Stimulated activated CD4-positive, alpha-beta T cell treated with anti-CD3 and anti-CD28 coated beads, TNF-alpha, amount 100 ng/mL, for 4 hours (primary cell): ENCODE measurements at regions not wholly inside any gene's neighbourhood (a gene's known extent, or its start where the extent isn't known, plus 50 kb on each side); places are given as distances from the start of the nearest gene placed in this dataset.
"Not testable (repeated sequence)": the region's sequence is repeated elsewhere in the genome, so short reads cannot be mapped to it uniquely, and the experiment has no call there.

Source experiments
- DNase-seq, 3 experiments: peaks; one replicate each; pipeline ENCODE4 v3.0.0-alpha.2; 2020; ENCODE audit warnings: low read depth in 3 of 3

- DNase-seq: no peak
Measured at GRCh38 chrX:47302396-47302795, 68.0 kb upstream of the ZNF157 start.

GRCh38 chrX:47306471-47307023, 63.8 kb upstream of the ZNF157 start:
- DNase-seq: not testable (repeated sequence)

DNA sequence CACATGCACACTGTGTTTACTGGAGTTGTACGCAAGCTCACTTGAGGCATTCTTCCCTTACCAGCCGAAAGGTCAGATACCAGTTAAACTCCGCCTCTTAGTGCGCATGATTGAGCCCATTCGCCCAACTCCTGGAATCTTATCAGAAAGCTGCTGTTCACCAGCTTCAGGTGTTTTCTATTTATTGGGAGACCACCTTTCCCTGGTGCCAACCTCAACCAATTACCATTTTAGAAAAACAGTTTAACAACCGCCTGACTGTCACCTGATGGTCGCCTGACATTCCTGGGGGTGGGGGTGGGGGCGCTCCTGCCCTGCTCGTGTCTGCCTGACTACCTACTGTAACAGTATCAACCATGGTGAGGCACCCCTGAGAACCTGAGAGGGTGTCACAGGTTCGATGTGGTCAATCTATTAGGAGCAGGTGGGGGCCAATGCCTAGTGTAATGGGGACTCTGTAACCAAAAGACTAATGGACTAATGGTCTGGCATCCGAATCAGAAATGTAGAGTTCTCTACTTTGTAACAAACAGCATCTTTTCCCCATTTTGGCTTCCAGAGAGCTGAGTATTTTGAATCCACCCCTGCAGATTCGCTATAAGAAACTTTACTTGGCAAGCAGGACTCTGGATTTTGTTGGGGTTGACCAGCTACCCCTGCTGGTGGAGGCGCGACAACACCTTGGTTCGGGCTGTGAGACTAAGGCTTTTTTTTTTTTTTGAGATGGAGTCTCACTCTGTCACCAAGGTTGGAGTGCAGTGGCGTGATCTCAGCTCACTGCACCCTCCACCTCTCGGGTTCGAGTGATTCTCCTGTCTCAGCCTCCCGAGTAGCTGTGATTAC, 58.2 kb upstream of the ZNF157 start:
- DNase-seq: peak in 2 of 3 experiments; percentile 2 to 10

GRCh38 chrX:47313056-47313455, 57.3 kb upstream of the ZNF157 start:
- DNase-seq: no peak

DNA sequence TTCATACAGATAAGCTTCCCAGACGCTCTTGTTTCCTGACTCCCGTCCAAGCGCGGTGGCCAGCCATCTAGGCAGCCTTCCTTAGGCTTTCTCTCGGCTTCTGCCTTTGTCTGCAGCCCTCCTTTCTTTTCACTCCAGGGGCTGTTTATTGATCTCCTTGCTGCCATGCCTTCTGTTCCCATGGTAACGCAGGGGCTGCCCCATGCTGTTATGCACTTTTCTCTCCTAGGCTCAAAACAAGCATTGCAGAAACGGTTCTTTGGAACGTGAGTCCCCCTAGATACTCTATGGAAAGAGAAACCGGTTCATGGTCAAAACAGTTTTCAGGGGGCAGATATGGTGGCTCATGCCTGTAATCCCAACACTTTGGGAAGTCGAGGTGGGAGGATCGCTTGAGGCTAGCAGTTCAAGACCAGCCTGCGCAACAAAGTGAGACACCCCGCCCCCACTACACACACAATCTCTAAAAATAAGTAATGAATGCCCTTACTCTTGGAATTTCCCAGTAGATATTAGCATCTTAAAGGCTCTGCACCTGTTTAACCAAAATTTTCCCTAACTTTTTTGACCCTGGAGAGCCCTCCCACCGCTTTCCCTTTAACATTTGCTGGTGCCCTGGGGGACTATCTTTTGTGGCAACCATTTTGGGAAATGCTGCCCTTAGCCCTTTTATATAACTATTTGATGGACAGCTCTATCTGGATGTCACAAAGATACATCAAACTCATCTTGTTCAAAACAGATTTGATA, 53.9 kb upstream of the ZNF157 start:
- DNase-seq: no peak
